ENCODE measurements at regions not wholly inside any gene's neighbourhood (a gene's known extent, or its start where the extent isn't known, plus 50 kb on each side); places are given as distances from the start of the nearest gene placed in this dataset.

DNA sequence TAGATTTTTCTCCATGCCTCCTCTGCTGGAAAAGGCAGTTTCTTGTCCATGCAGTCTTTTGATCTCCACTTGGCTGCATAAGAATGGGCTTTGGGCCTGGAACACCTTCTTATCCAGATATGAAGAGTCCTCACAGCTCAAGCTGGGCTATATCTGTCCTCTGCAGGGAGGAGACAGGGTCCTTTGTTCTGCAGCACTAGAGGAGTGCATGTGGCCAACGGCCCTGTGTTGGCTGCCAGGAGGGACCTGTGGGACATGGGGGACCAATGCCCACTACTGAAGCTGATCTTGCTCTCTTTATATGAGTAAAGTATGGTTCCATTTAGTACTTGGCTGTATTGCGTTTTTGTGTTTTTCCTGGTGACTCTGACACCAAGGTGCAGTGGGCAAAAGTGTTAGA lies 157.3 kb upstream of the ABI3BP start:
- no peak overlapping the region for H3K27ac ChIP-seq
- TF ChIP-seq, protein P1, sequence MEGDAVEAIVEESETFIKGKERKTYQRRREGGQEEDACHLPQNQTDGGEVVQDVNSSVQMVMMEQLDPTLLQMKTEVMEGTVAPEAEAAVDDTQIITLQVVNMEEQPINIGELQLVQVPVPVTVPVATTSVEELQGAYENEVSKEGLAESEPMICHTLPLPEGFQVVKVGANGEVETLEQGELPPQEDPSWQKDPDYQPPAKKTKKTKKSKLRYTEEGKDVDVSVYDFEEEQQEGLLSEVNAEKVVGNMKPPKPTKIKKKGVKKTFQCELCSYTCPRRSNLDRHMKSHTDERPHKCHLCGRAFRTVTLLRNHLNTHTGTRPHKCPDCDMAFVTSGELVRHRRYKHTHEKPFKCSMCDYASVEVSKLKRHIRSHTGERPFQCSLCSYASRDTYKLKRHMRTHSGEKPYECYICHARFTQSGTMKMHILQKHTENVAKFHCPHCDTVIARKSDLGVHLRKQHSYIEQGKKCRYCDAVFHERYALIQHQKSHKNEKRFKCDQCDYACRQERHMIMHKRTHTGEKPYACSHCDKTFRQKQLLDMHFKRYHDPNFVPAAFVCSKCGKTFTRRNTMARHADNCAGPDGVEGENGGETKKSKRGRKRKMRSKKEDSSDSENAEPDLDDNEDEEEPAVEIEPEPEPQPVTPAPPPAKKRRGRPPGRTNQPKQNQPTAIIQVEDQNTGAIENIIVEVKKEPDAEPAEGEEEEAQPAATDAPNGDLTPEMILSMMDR (conservative IDR thresholded peaks at IDR 0.05), result no peak

DNA sequence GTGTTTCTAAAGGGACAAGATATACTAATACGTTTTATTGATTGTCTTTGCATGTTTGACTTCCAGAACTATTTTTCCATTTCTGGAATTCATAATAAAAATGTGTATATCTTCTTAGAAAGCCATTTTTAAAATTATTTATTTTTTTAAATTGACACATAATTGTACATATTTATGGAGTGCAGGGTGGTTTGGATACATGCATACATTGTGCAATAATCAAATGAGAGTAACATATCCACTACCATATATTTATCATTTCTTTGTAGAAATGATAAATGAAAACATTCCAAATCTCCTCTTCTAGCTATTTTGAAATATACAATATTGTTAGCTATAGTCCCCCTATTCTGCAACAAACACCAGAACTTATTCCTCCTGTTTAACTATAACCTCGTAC lies 156.5 kb upstream of the ABI3BP start:
- no peak overlapping the region for H3K27ac ChIP-seq
- TF ChIP-seq, protein P1 (conservative IDR thresholded peaks at IDR 0.05), result no peak

DNA sequence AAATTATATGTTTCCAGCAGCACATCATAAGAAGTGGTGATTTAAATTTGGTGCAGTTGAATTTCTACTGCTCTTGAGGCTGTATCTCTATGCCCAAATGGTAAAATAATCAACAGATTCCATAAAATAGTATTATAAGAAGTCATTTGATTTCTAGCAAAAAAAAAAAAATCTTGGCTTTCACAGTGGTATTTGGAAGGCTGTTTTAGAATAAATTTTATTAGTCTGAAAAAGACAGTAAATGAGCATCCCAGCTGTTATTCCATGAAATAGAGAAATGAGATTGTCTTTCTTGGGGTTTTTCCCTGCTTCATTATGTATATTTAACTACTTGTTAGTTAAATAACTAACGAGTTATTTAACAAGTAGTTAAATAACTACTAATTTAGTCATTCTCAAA lies 156.0 kb upstream of the ABI3BP start:
- TF ChIP-seq, protein P1 (conservative IDR thresholded peaks at IDR 0.05), result no peak
- H3K27ac ChIP-seq, result no peak overlapping the region

- no peak overlapping the region for H3K27ac ChIP-seq
Measured at GRCh38 chr3:101148001-101148400, 154.8 kb upstream of the ABI3BP start.

DNA sequence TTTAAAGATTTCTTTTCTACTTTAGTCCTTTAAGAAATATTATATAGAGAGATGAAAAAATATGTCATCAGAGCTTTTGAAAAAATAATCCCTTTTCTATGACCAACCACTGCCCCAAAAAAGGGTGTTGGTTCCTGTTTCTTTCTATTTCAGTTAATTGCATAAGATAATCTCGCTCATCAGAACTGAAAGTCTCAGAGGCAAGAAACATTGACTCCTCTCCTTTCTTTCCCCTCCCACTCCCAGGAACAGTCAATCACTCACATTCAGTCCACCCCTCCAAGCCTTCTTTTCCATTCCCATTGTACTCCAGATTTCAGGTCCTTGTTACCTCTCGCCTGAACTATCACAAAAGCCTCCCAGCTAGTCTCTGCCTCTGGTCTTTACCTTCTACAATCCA lies 153.7 kb upstream of the ABI3BP start:
- no peak overlapping the region for H3K27ac ChIP-seq
- TF ChIP-seq, protein P1 (conservative IDR thresholded peaks at IDR 0.05), result no peak

More at GRCh38 chr3:101148001-101148400, 154.8 kb upstream of the ABI3BP start:
- TF ChIP-seq, protein P1 (conservative IDR thresholded peaks at IDR 0.05), result no peak

DNA sequence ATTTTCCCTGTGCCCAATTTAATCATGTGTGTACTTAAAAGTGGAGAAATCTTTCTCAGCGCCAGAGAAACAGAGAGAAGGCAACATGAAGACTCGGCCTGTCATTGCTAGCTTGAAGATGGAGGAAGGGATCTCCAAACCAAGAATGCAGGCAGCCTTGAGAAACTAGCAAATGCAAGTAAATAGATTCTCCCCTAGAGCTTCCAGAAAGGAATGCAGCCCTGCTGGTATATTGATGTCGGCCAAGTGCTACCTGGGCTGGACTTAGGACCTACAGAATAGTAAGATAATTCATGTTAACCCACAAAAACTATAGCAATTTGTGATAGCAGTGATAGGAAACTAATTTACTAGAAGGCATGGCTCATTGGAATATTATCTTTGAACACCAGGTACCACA lies 150.9 kb upstream of the ABI3BP start:
- TF ChIP-seq, protein P1 (conservative IDR thresholded peaks at IDR 0.05), result no peak
- no peak overlapping the region for H3K27ac ChIP-seq

GRCh38 chr3:101143012-101143411 lies 149.8 kb upstream of the ABI3BP start:
- no peak overlapping the region for H3K27ac ChIP-seq
- TF ChIP-seq, protein P1 (conservative IDR thresholded peaks at IDR 0.05), result no peak

DNA sequence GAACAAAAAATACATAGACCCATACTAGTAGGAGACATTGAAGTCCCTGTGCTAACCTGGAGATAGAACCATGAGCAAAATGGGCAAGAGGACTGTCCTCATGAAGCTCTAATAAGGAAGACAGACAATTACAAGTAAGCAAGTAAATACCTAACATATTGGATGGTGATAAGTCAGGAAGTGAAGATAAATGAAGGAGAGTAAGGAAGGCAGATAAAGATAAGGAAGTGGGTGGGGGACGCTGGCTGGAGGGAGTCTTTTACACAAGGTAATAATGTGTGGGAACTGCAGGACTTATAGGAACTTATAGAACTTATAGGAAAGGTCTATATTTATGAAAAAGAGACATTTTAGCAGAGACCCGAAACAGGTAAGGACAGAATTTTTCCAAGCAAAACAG lies 148.9 kb upstream of the ABI3BP start:
- H3K27ac ChIP-seq, result no peak overlapping the region
- TF ChIP-seq, protein P1 (conservative IDR thresholded peaks at IDR 0.05), result no peak

Data from VCaP (cell line).